Lung (tissue), 11 donors: ENCODE measurements at regions not wholly inside any gene's neighbourhood (a gene's known extent, or its start where the extent isn't known, plus 50 kb on each side); places are given as distances from the start of the nearest gene placed in this dataset.
"Not testable (repeated sequence)": the region's sequence is repeated elsewhere in the genome, so short reads cannot be mapped to it uniquely, and the experiment has no call there.

Experiments
- ATAC-seq: fragments of 200-7000 bp; cut with Tn5 transposase; one replicate; pipeline ENCODE4 v1.9.1; 2020; ENCODE audit warnings: moderate number of reproducible peaks; ENCODE audit not compliant: insufficient read depth, low FRiP score
- DNase-seq, 3 donors: peaks; one replicate each; pipeline ENCODE4 v3.0.0-alpha.2; 2013 to 2017
- H3K27ac ChIP-seq, 2 donors: one replicate each; pipeline ENCODE4 v1.5.1; 2013; ENCODE audit warnings: mild to moderate bottlenecking in 2 of 2, moderate library complexity in 2 of 2, control low read depth in 1 of 2, inconsistent platforms in 1 of 2, low read depth in 1 of 2, low read length in 1 of 2
- H3K27me3 ChIP-seq, 3 donors: one replicate each; pipeline ENCODE4 v1.5.1; 2013; ENCODE audit warnings: low read length in 2 of 3; ENCODE audit not compliant: control insufficient read depth in 3 of 3, insufficient read depth in 3 of 3
- H3K36me3 ChIP-seq, 4 donors: one replicate each; pipeline ENCODE4 v1.5.1; 2013; ENCODE audit warnings: low read length in 4 of 4, mild to moderate bottlenecking in 1 of 4, moderate library complexity in 1 of 4; ENCODE audit not compliant: control insufficient read depth in 4 of 4, insufficient read depth in 4 of 4
- H3K4me1 ChIP-seq, 5 donors: one replicate each; pipeline ENCODE4 v1.5.1; 2013; ENCODE audit warnings: low read length in 5 of 5, mild to moderate bottlenecking in 2 of 5, moderate library complexity in 1 of 5; ENCODE audit not compliant: control insufficient read depth in 5 of 5, insufficient read depth in 5 of 5
- H3K4me3 ChIP-seq: one replicate; pipeline ENCODE4 v1.5.1; 2013; ENCODE audit warnings: mild to moderate bottlenecking, control low read depth, moderate library complexity
- H3K9ac ChIP-seq, 2 donors: one replicate each; pipeline ENCODE4 v1.5.1; 2013; ENCODE audit warnings: low read length in 2 of 2, control low read depth in 1 of 2; ENCODE audit not compliant: insufficient read depth in 1 of 2
- H3K9me3 ChIP-seq, 4 donors: one replicate each; pipeline ENCODE4 v1.5.1; 2013; ENCODE audit warnings: low read length in 3 of 4, mild to moderate bottlenecking in 1 of 4, moderate library complexity in 1 of 4; ENCODE audit not compliant: control insufficient read depth in 4 of 4, insufficient read depth in 3 of 4
- CTCF ChIP-seq: IDR thresholded peaks from 2 replicates; pipeline ENCODE4 v1.5.1; 2012; ENCODE audit warnings: mild to moderate bottlenecking; ENCODE audit errors: control extremely low read depth, extremely low read depth
- WGBS, 2 donors: extraction: QIAGEN DNeasy Blood & Tissue Kit; methylation state at CpG; one replicate each; pipeline ENCODE4 v1.1.7; 2013; 5-methylcytosine and 5-hydroxymethylcytosine counted together
- donor health status: control.
- donor health status: control.
- donor health status: Bipolar disorder and iron deficiency.
- donor health status: healthy.
- donor health status: DM: yes; HTN: yes; CAD: no.

GRCh38 chr4:9685692-9686091, 95.7 kb upstream of the DRD5 start:
- Histone ChIP-seq H3K4me3 (no peak overlapping the region), H3K36me3 (no peaks in the 10 kb centered on the region), H3K9ac (no peak overlapping the region), H3K27ac (no peak overlapping the region), H3K27me3 (no peaks in the 10 kb centered on the region), H3K4me1 (peaks cover 0 to 3% (median 0%) of the 10 kb centered on the region in 5 donors), H3K9me3 (no peaks in the 10 kb centered on the region)
- no peak for TF ChIP-seq CTCF
- ATAC-seq: no peak
- DNase-seq: no peak

- WGBS, 2 donors: 29 to 49% methylated on average over 9 of the region's 9 CpGs
- not testable (repeated sequence) for ATAC-seq, H3K36me3 ChIP-seq, H3K27me3 ChIP-seq, DNase-seq, H3K9me3 ChIP-seq, H3K4me1 ChIP-seq
- Histone ChIP-seq H3K4me3 (peak overlapping the region; percentile 62), H3K27ac (peak overlapping the region in 1 of 2 donors; percentile 85), H3K9ac (peak overlapping the region; percentile 30 to 46)
These were observed 90.7 kb upstream of the DRD5 start for GRCh38 chr4:9690636-9691237.

- H3K36me3 ChIP-seq: no peaks in the 10 kb centered on the region
- peak overlapping the region; percentile 37 to 85 for H3K27ac ChIP-seq
- no peak for TF ChIP-seq CTCF
- H3K27me3 ChIP-seq: no peaks in the 10 kb centered on the region
- peak overlapping the region; percentile 46 to 58 for H3K9ac ChIP-seq
- 1% methylated on average over 52 to 55 of the region's 56 CpGs for WGBS, 2 donors
- peak; percentile 97 to 98 (median 98) for DNase-seq
- peak; percentile 100 for ATAC-seq
- peak overlapping the region; percentile 62 for H3K4me3 ChIP-seq
- no peaks in the 10 kb centered on the region for H3K9me3 ChIP-seq
- peaks cover 0 to 7% (median 0%) of the 10 kb centered on the region in 5 donors for H3K4me1 ChIP-seq
These were observed 90.0 kb upstream of the DRD5 start for GRCh38 chr4:9691238-9692065.

- DNase-seq, H3K9me3 ChIP-seq, H3K36me3 ChIP-seq, H3K27ac ChIP-seq, ATAC-seq, H3K27me3 ChIP-seq, H3K4me1 ChIP-seq, H3K4me3 ChIP-seq, H3K9ac ChIP-seq: not testable (repeated sequence)
- WGBS, 2 donors: 86 to 87% methylated on average over 5 of the region's 5 CpGs
These were observed 88.5 kb upstream of the DRD5 start for GRCh38 chr4:9692791-9693491.

- not testable (repeated sequence) for H3K4me3 ChIP-seq, DNase-seq, H3K9me3 ChIP-seq, H3K4me1 ChIP-seq, H3K9ac ChIP-seq, H3K27me3 ChIP-seq, H3K27ac ChIP-seq, H3K36me3 ChIP-seq, ATAC-seq
- 83 to 85% methylated on average over 7 of the region's 7 CpGs for WGBS, 2 donors
These were observed 87.0 kb upstream of the DRD5 start for GRCh38 chr4:9694403-9694802.
